H1 (cell line): ENCODE measurements at regions not wholly inside any gene's neighbourhood (a gene's known extent, or its start where the extent isn't known, plus 50 kb on each side); places are given as distances from the start of the nearest gene placed in this dataset.

Source experiments
- CTCF ChIA-PET: fragments of 300-600 bp; sonication (Branson Sonifier 250); formaldehyde crosslinking; loops from one replicate; lab custom pipeline; 2021; ENCODE audit not compliant: partially characterized antibody; lab: Charles Lee
- POLR2A ChIA-PET: fragments of 300-600 bp; sonication (Branson Sonifier 250); formaldehyde crosslinking; loops from one replicate; lab custom pipeline; 2021; ENCODE audit warnings: inconsistent platforms; ENCODE audit not compliant: partially characterized antibody; lab: Charles Lee
- DNase-seq, 2 experiments: peaks; one replicate each; pipeline versions ENCODE4 v3.0.0 to v3.0.0-alpha.2; 2010 to 2022; ENCODE audit warnings: low spot score in 2 of 2, low read depth in 1 of 2, mixed read lengths in 1 of 2
- FAIRE-seq: peaks from 2 replicates; lab custom pipeline; 2011; peaks lifted over from hg19 to GRCh38; lab: Jason Lieb, UNC
- H2AFZ ChIP-seq: 2 replicates; pipeline ENCODE4 v1.8.1; 2012; ENCODE audit warnings: low read length, inconsistent platforms
- H2AK5ac ChIP-seq: 2 replicates; pipeline ENCODE4 v1.6.1; 2013; ENCODE audit warnings: low read depth, low read length
- H2BK120ac ChIP-seq: replicated peaks from 2 replicates; pipeline ENCODE3; 2013; ENCODE audit warnings: low read depth, low read length, inconsistent platforms
- H2BK12ac ChIP-seq: 2 replicates; pipeline ENCODE4 v1.6.1; 2013; ENCODE audit warnings: low read depth, low read length
- H2BK15ac ChIP-seq: 2 replicates; pipeline ENCODE4 v1.6.1; 2013; ENCODE audit warnings: low read length
- H2BK20ac ChIP-seq: 2 replicates; pipeline ENCODE4 v1.6.1; 2013; ENCODE audit warnings: low read length
- H2BK5ac ChIP-seq: 2 replicates; pipeline ENCODE4 v1.6.1; 2013; ENCODE audit warnings: low read depth, low read length
- H3K14ac ChIP-seq: 2 replicates; pipeline ENCODE4 v1.6.1; 2013; ENCODE audit warnings: inconsistent platforms; ENCODE audit not compliant: insufficient read length
- H3K18ac ChIP-seq: 2 replicates; pipeline ENCODE4 v1.6.1; 2013; ENCODE audit warnings: low read length; ENCODE audit errors: extremely low read depth
- H3K23ac ChIP-seq: 2 replicates; pipeline ENCODE4 v1.6.1; 2013; ENCODE audit warnings: inconsistent platforms; ENCODE audit not compliant: insufficient read length
- H3K23me2 ChIP-seq: 2 replicates; pipeline ENCODE4 v1.6.1; 2013; ENCODE audit warnings: low read depth, low read length
- H3K27ac ChIP-seq: 2 replicates; pipeline ENCODE4 v1.6.1; 2011; ENCODE audit warnings: low read depth, low read length, inconsistent platforms
- H3K27me3 ChIP-seq, 4 experiments: replicated peaks in 1 of 4; 1 replicate in 1 of 4; 2 replicates in 3 of 4; pipeline versions ENCODE4 v1.6.1 to v1.8.1; 2011 to 2013; ENCODE audit warnings: low read length in 3 of 4, mild to moderate bottlenecking in 3 of 4, inconsistent platforms in 2 of 4, mixed read lengths in 2 of 4, moderate library complexity in 1 of 4; ENCODE audit not compliant: control insufficient read depth in 3 of 4, insufficient read depth in 3 of 4; ENCODE audit errors: extremely low read depth in 1 of 4
- H3K36me3 ChIP-seq, 4 experiments: 2 replicates each; pipeline versions ENCODE4 v1.6.1 to v1.8.1; 2011 to 2013; ENCODE audit warnings: mild to moderate bottlenecking in 4 of 4, low read length in 3 of 4, moderate library complexity in 2 of 4, control low read depth in 1 of 4, inconsistent platforms in 1 of 4; ENCODE audit not compliant: insufficient read depth in 4 of 4, control insufficient read depth in 2 of 4
- H3K4ac ChIP-seq: replicated peaks from 2 replicates; pipeline ENCODE3; 2013; ENCODE audit warnings: low read length, low read depth, mixed read lengths, inconsistent platforms; ENCODE audit not compliant: insufficient read length
- H3K4me1 ChIP-seq, 4 experiments: replicated peaks in 1 of 4; 1 replicate in 1 of 4; 2 replicates in 3 of 4; pipeline versions ENCODE4 v1.6.1 to v1.8.1; 2011 to 2013; ENCODE audit warnings: low read length in 3 of 4, inconsistent platforms in 2 of 4, mixed read lengths in 1 of 4; ENCODE audit not compliant: insufficient read depth in 4 of 4, control insufficient read depth in 3 of 4
- H3K4me2 ChIP-seq, 2 experiments: 2 replicates each; pipeline versions ENCODE4 v1.6.1 to v1.8.1; 2011 to 2013; ENCODE audit warnings: low read depth in 2 of 2, low read length in 2 of 2, control low read depth in 1 of 2, inconsistent platforms in 1 of 2, mild to moderate bottlenecking in 1 of 2; ENCODE audit not compliant: insufficient read depth in 1 of 2
- H3K4me3 ChIP-seq, 4 experiments: fragments of 200-600, 300-600 bp in 1 of 4; sonication (generic), shearing (Covaris generic), sonication (Bioruptor Twin) in 1 of 4; 2 replicates each; pipeline versions ENCODE4 v1.5.1 to v1.8.1; 2011 to 2016; ENCODE audit warnings: low read length in 4 of 4, low read depth in 3 of 4, control low read depth in 2 of 4, inconsistent platforms in 2 of 4, mild to moderate bottlenecking in 2 of 4, mixed read lengths in 1 of 4, moderate library complexity in 1 of 4; ENCODE audit not compliant: insufficient read depth in 2 of 4; ENCODE audit errors: extremely low read depth in 1 of 4
- H3K56ac ChIP-seq: replicated peaks from 2 replicates; pipeline ENCODE3; 2013; ENCODE audit warnings: low read depth, mild to moderate bottlenecking, mixed read lengths, low read length, inconsistent platforms; ENCODE audit not compliant: insufficient read length
- H3K79me1 ChIP-seq: 2 replicates; pipeline ENCODE4 v1.6.1; 2013; ENCODE audit warnings: low read depth, low read length, control low read depth
- H3K79me2 ChIP-seq, 2 experiments: 2 replicates each; pipeline versions ENCODE4 v1.6.1 to v1.8.1; 2012 to 2013; ENCODE audit warnings: low read length in 2 of 2, mild to moderate bottlenecking in 2 of 2, inconsistent platforms in 1 of 2; ENCODE audit not compliant: insufficient read depth in 2 of 2, control insufficient read depth in 1 of 2
- H3K9ac ChIP-seq, 4 experiments: replicated peaks in 1 of 4; 1 replicate in 1 of 4; 2 replicates in 3 of 4; pipeline versions ENCODE4 v1.6.1 to v1.8.1; 2011 to 2013; ENCODE audit warnings: low read depth in 3 of 4, low read length in 3 of 4, control low read depth in 2 of 4, mild to moderate bottlenecking in 2 of 4, moderate library complexity in 2 of 4, inconsistent platforms in 1 of 4; ENCODE audit errors: extremely low read depth in 1 of 4
- H3K9me3 ChIP-seq, 2 experiments: 2 replicates each; pipeline versions ENCODE4 v1.6.1 to v1.8.1; 2012 to 2013; ENCODE audit warnings: mild to moderate bottlenecking in 2 of 2, moderate library complexity in 2 of 2, control low read depth in 1 of 2, inconsistent platforms in 1 of 2, low read depth in 1 of 2, low read length in 1 of 2, mixed read lengths in 1 of 2; ENCODE audit not compliant: insufficient read depth in 2 of 2
- H4K20me1 ChIP-seq, 2 experiments: replicated peaks in 1 of 2; 2 replicates each; pipeline versions ENCODE3 to v1.8.1; 2011 to 2013; ENCODE audit warnings: inconsistent platforms in 2 of 2, low read length in 2 of 2, mild to moderate bottlenecking in 1 of 2; ENCODE audit not compliant: insufficient read depth in 2 of 2, control insufficient read depth in 1 of 2
- H4K5ac ChIP-seq: 2 replicates; pipeline ENCODE4 v1.6.1; 2013; ENCODE audit warnings: low read length, low read depth, mixed read lengths, inconsistent platforms; ENCODE audit not compliant: insufficient read length
- H4K8ac ChIP-seq: 2 replicates; pipeline ENCODE4 v1.8.0; 2013; ENCODE audit warnings: mild to moderate bottlenecking, moderate library complexity, low read length, inconsistent platforms; ENCODE audit not compliant: insufficient read depth; ENCODE audit errors: extremely low read depth
- H4K91ac ChIP-seq: replicated peaks from 2 replicates; pipeline ENCODE3; 2013; ENCODE audit warnings: low read length, mixed read lengths, inconsistent platforms; ENCODE audit not compliant: insufficient read length
- ATF2 ChIP-seq: IDR thresholded peaks from 2 replicates; pipeline ENCODE4 v1.6.1; 2012; ENCODE audit warnings: low read length, inconsistent platforms
- BACH1 ChIP-seq: IDR thresholded peaks from 2 replicates; pipeline ENCODE4 v1.6.1; 2012; ENCODE audit warnings: low read length, improper control_type of control experiment
- CBX8 ChIP-seq: fragments of 300-800, 300-1000 bp; sonication (generic); IDR thresholded peaks from 2 replicates; pipeline ENCODE4 v1.7.1; 2016; ENCODE audit warnings: low read depth, low read length, borderline replicate concordance
- CHD1 ChIP-seq: IDR thresholded peaks from 2 replicates; pipeline ENCODE4 v1.6.1; 2012; ENCODE audit warnings: low read depth, low read length, improper control_type of control experiment
- GABPA ChIP-seq: IDR thresholded peaks from 2 replicates; pipeline ENCODE4 v1.6.1; 2011; ENCODE audit warnings: mild to moderate bottlenecking, low read length, moderate library complexity, borderline replicate concordance; ENCODE audit not compliant: insufficient read depth
- GTF2F1 ChIP-seq: IDR thresholded peaks from 2 replicates; pipeline ENCODE4 v1.6.1; 2012; ENCODE audit warnings: low read depth, low read length, improper control_type of control experiment, borderline replicate concordance
- NANOG ChIP-seq: IDR thresholded peaks from 2 replicates; pipeline ENCODE4 v1.6.1; 2011; ENCODE audit warnings: low read length, low read depth, mild to moderate bottlenecking, inconsistent platforms; ENCODE audit not compliant: insufficient read depth, poor library complexity, severe bottlenecking
- SIN3A ChIP-seq, 2 experiments: IDR thresholded peaks in 1 of 2; conservative IDR thresholded peaks in 1 of 2; 2 replicates each; pipeline ENCODE4 v1.6.1; 2011 to 2012; ENCODE audit warnings: low read length in 2 of 2, improper control_type of control experiment in 1 of 2, low read depth in 1 of 2, mild to moderate bottlenecking in 1 of 2
- SIRT6 ChIP-seq: IDR thresholded peaks from one replicate; pipeline ENCODE4 v1.7.1; 2012; ENCODE audit warnings: low read length, inconsistent platforms
- SP4 ChIP-seq: IDR thresholded peaks from 2 replicates; pipeline ENCODE4 v1.6.1; 2012; ENCODE audit warnings: low read length, inconsistent platforms
- SUZ12 ChIP-seq: fragments of 200-600 bp; sonication (generic); IDR thresholded peaks from 2 replicates; pipeline ENCODE4 v1.6.1; 2012; ENCODE audit warnings: mild to moderate bottlenecking, inconsistent platforms, low read length, moderate library complexity, mixed read lengths
- TCF12 ChIP-seq: IDR thresholded peaks from 2 replicates; pipeline ENCODE4 v1.6.1; 2011; ENCODE audit warnings: low read depth, mild to moderate bottlenecking, low read length
- YY1 ChIP-seq: IDR thresholded peaks from 2 replicates; pipeline ENCODE4 v1.6.1; 2011; ENCODE audit warnings: low read depth, mild to moderate bottlenecking, low read length
- WGBS, 2 experiments: shearing (Covaris generic) in 1 of 2; methylation state at CpG; one replicate each; pipeline versions ENCODE4 v1.1.6 to v1.1.7; 2013 to 2015; ENCODE audit warnings: low lambda C conversion rate in 2 of 2, mixed read lengths in 2 of 2, inconsistent platforms in 1 of 2, low coverage in 1 of 2, missing lambda C conversion rate in 1 of 2; ENCODE audit not compliant: insufficient replicate concordance in 2 of 2, insufficient coverage in 1 of 2, insufficient read length in 1 of 2; ENCODE audit errors: extremely low coverage in 1 of 2, missing lambda C conversion rate in 1 of 2; 5-methylcytosine and 5-hydroxymethylcytosine counted together
- TF ChIP-seq, protein P1 (sequence below): IDR thresholded peaks from 2 replicates; pipeline ENCODE4 v1.6.1; 2012; ENCODE audit warnings: inconsistent platforms

- Histone ChIP-seq H2BK15ac (no peak overlapping the region), H3K27me3 (no peaks in the 10 kb centered on the region), H3K4me1 (no peaks in the 10 kb centered on the region), H3K14ac (no peak overlapping the region), H2AK5ac (no peak overlapping the region), H3K79me1 (no peaks in the 10 kb centered on the region), H4K91ac (no peak overlapping the region), H4K20me1 (no peaks in the 10 kb centered on the region), H3K36me3 (no peaks in the 10 kb centered on the region), H2AFZ (no peak overlapping the region), H3K23ac (no peak overlapping the region), H2BK120ac (no peak overlapping the region), H3K56ac (no peak overlapping the region), H3K18ac (no peak overlapping the region), H3K4ac (no peak overlapping the region), H3K9me3 (no peaks in the 10 kb centered on the region), H4K8ac (no peak overlapping the region), H3K23me2 (no peaks in the 10 kb centered on the region), H3K79me2 (no peaks in the 10 kb centered on the region), H3K4me2 (no peak overlapping the region), H2BK20ac (no peak overlapping the region), H3K27ac (no peak overlapping the region), H3K9ac (no peak overlapping the region), H2BK5ac (no peak overlapping the region), H4K5ac (no peak overlapping the region), H2BK12ac (no peak overlapping the region), H3K4me3 (no peak overlapping the region)
- FAIRE-seq: no peak
- ChIA-PET CTCF (interaction anchor here (1.0 to 1.1 kb wide), 3 partner anchors 17 to 179 kb away, joined by 3 read pairs; partner anchors contain the start of gene CCDC71L), POLR2A (no interaction called here)
- DNase-seq: no peak
- WGBS, 2 experiments: 91% methylated on average over 4 of the region's 4 CpGs; no CpG with 5 or more reads in 1 of the 2 experiments
- TF ChIP-seq TCF12: no peak
- no peak for TF ChIP-seq SP4
- no peak for TF ChIP-seq SIRT6
- no peak for TF ChIP-seq CBX8
- TF ChIP-seq YY1: no peak
- TF ChIP-seq GABPA: no peak
- TF ChIP-seq, protein P1, sequence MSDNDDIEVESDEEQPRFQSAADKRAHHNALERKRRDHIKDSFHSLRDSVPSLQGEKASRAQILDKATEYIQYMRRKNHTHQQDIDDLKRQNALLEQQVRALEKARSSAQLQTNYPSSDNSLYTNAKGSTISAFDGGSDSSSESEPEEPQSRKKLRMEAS: no peak
- TF ChIP-seq SIN3A (conservative IDR thresholded peaks at IDR 0.05 in 1 of 2, IDR thresholded peaks at IDR 0.05 in 1 of 2; ENCODE audit: low read depth in 1 of 2, low read length in 2 of 2): no peak
- no peak for TF ChIP-seq ATF2
- TF ChIP-seq NANOG: no peak
- TF ChIP-seq CHD1: no peak
- TF ChIP-seq BACH1: no peak
- no peak for TF ChIP-seq SUZ12
- no peak for TF ChIP-seq GTF2F1
These were observed 178.9 kb downstream of the CCDC71L start for GRCh38 chr7:106482091-106482490.
